Fibroblast of the conjunctiva (primary cell): ENCODE measurements at regions not wholly inside any gene's neighbourhood (a gene's known extent, or its start where the extent isn't known, plus 50 kb on each side); places are given as distances from the start of the nearest gene placed in this dataset.

Experiments used
- DNase-seq: peaks from one replicate; pipeline ENCODE4 v3.0.0-alpha.2; 2010; ENCODE audit warnings: low read depth

GRCh38 chr5:73374520-73375190, 73.9 kb downstream of the FOXD1 start:
- DNase-seq, result no peak

- DNase-seq, result no peak
Observed at GRCh38 chr5:73373814-73374510, 74.6 kb downstream of the FOXD1 start.

DNA sequence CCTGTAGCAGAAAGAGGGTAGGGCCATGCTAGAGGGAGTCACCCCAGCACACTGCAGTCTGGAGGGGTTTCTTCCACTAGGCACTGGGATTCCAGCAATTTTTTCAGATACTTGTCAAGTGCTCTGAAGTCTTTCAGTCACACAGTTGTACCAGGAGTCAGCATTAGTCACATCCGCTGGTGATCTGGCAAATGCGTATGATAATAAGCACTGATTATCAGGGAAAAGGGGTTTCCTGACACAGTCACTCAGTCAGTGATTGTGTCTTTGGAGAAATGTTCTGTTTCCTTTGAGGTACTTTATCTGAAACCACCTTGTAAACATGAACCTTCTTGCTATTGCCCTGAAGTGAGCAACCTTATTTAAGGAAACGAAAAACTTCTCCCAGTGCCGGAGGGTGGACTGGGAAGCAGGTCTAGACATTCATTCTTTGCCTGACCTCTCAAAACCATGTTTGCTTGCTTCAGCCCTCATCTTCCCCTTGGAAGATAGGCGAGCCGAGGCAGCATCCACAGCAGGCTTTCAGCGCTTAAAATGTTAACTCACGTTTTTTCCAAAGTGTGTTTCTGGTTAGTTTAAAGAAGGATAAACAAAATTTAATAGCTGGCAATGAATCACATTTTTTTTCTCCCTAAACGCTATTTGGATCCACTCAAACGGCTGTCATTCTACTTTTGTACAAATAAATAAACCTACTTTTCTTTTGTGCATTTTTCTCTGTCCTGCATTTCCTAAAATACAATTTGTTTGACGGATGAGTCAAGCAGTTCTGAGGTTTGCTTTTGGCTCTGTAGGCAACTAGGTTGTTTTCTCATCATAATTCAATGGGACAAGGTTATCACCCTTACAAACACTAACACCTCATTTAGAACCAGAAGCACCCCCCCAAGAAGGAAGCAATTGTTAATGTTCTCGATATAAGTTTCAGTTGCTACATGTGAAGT, 77.7 kb downstream of the FOXD1 start:
- DNase-seq, result peak; percentile 71

GRCh38 chr5:73370095-73370494, 78.5 kb downstream of the FOXD1 start:
- DNase-seq, result no peak

GRCh38 chr5:73369278-73369677, 79.3 kb downstream of the FOXD1 start:
- DNase-seq, result no peak

- no peak for DNase-seq
Observed at GRCh38 chr5:73367650-73368049, 80.9 kb downstream of the FOXD1 start.

DNA sequence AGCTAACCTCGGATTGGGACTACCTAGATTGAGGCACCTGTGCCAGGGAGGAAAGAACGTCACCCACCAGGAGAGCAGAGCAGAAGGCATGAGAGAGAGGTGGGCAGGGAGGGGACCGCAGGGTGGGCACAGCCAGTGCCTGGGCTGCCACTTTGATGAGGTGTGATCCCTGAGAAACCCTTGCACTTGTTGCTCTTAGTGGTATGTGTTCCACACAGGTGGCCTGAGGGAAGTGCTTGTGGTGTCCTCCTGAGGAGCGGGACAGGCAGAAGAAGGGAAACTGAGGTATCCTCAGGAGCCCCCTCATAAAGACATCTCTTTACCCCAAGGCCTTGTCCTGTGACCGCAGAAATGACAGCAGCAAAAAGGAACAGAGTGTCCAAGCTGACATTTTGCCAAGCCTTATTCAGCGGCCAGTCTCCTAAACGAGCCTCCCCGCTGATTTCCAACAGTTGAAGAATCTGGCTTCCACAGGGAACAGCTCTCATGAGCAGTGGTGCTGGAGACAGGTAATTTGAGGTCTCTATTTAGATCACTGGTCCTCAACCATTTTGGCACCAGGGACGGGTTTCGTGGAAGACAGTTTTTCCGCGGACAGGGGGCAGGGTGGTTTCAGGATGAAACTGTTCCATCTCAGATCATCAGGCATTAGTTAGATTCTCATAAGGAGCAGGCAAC, 82.4 kb downstream of the FOXD1 start:
- DNase-seq, result no peak

DNA sequence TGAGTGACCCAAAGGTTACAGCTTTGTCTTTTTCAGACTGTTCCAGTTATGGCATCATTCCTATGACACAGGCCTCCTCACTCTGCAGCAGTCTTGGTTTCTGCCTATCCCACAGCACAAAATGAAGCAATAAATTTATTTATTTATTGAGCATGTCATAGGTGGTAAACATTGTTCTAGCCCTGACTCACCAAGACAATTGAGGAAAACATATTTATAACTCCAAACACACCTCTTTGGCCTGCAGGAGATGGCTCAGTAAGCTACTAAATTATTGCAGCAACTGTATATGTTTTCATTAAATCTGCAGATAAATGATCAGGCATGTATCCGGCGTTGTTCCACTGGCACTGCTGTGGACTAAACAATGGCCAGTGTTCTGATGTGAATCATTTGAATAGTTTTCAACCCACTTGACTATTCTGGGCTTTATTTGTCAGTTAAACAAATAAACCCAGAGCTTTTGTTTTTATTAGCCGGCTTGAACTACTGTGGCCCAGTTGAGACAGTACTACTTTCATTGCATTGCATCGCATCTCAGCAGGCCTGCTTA, 83.2 kb downstream of the FOXD1 start:
- peak; percentile 87 for DNase-seq

- DNase-seq, result peak; percentile 75
Observed at GRCh38 chr5:73363911-73364730, 84.5 kb downstream of the FOXD1 start.

GRCh38 chr5:73359395-73359794, 89.2 kb downstream of the FOXD1 start:
- no peak for DNase-seq

DNA sequence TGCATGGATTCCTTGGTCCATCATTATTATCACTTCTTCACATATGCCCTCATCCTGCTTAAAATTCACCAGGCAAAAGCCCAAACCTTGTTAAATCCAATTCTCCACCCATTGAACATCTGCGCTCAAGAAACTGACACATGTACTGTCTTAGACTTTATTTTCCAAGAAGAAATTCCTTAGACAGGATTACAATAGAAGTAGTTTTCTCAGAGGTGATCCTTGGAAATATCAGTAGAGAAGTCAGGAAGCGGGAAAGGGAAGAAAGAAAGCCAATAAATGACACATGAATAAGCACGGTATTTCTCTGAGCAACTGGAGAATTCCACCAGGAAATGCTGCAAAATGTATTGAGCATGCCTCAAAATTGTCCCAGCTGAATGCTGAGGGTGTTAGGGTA, 90.2 kb downstream of the FOXD1 start:
- DNase-seq, result no peak

GRCh38 chr5:73357576-73357975, 91.0 kb downstream of the FOXD1 start:
- no peak for DNase-seq

GRCh38 chr5:73355108-73355507, 93.5 kb downstream of the FOXD1 start:
- no peak for DNase-seq

DNA sequence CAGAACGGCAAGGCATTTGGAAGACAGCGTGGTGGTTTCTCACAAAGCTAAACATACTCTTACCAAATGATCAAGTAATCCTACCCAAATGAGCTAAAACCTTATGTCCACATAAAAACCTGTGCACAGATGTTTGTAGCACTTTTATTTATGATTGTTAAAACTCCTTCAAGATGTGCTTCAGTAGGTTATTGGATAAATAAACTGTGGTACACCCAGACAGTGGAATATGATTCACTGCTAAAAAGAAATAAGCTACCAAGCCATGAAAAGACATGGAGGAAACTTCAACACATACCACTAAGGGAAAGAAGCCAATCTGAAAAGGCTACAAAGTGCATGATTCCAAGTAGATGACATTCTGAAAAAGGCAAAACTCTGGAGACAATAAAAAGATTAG, 94.2 kb downstream of the FOXD1 start:
- DNase-seq, result no peak

GRCh38 chr5:73352649-73353230, 95.8 kb downstream of the FOXD1 start:
- no peak for DNase-seq

DNA sequence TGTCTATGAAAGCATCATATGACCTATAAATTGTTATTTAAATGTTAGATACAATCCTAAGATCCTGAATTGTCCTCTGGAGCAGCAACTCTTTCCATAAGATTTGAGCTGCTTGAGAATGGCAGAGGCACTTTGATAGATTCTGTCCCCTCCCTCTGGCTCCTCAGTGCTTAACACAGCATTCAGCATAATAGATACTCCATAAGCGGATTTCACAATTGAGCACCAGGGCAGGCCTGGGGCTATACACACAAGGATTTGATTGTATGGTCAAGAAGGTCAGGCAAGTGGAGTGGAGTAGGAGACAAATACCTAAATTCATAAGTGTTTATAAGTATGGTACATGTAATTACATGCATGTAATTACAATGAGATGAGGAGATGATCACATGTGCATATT, 96.3 kb downstream of the FOXD1 start:
- DNase-seq, result no peak

DNA sequence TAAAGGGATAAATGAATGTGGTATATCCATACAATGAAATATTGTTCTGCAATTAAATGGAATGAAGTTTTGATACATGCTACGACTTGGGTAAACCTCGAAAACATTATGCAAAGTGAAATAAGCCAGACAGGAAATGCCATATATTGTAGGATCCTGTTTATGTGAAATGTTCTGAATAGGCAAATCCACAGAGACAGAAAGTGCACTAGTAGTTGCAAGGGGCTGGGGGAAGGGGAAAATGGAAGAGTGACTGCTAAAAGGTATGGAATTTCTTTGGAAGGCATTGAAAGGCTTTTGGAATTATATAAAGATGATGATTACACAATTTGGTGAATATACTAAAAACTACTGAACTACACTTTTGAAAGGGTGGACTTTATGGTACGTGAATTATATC, 97.0 kb downstream of the FOXD1 start:
- no peak for DNase-seq

DNA sequence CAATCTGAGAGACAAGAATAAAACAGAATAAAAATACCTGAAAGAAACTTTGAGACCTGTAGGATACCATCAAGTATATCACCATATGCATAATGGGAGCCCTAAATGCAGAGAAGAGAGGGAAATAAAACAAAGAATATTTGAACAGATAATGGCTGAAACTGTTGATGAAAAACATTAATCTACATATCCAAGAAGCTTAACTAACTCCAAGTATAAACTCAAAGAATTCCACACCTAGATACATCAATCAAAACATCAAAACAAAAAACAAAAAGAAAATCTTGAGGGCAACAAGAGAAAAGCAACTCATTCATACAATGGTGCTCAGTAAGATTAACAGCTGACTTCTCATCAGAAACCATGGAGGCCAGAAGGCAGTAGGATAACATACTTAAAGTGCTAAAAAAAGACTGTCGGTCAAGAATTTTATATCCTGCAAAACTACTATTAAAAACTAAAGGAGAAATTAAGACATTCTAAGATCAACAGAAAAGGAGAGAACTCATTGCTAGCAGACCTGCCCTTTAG, 101.6 kb downstream of the FOXD1 start:
- DNase-seq, result no peak

GRCh38 chr5:73344835-73345234, 103.7 kb downstream of the FOXD1 start:
- no peak for DNase-seq

DNA sequence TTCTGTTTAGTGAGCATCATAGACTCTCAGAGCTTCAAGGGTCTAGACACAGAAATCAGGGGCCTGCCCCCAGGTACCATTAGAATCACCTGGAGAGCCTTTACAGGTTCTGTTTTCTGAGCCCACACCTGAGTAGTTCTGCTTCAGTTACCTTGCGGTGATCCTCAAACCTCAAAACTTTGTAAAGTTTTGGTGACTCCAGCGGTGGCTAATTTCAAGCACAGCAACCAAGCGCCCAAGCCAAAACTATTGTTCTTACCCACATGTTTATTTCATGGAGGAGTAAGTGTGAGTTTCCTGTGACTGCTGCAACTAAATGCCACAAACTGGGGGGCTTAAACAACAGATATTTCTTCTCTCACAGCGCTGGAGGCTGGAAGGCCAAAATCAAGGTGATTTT, 108.9 kb downstream of the FOXD1 start:
- DNase-seq, result no peak
